ENCODE measurements at regions not wholly inside any gene's neighbourhood (a gene's known extent, or its start where the extent isn't known, plus 50 kb on each side); places are given as distances from the start of the nearest gene placed in this dataset.

- TF ChIP-seq CTCF (IDR thresholded peaks at IDR 0.05) (no peak), ZSCAN18 (CRISPR knock-in tag; IDR thresholded peaks at IDR 0.05) (no peak), ESRRA (CRISPR knock-in tag; IDR thresholded peaks at IDR 0.05; ENCODE audit: borderline replicate concordance) (no peak), ZNF121 (CRISPR knock-in tag; IDR thresholded peaks at IDR 0.05) (no peak), E2F1 (CRISPR knock-in tag; IDR thresholded peaks at IDR 0.05) (no peak)
These were observed 303.5 kb upstream of the TSHZ2 start for GRCh38 chr20:52668626-52669025.

All from WTC11 (cell line).